ENCODE measurements at regions not wholly inside any gene's neighbourhood (a gene's known extent, or its start where the extent isn't known, plus 50 kb on each side); places are given as distances from the start of the nearest gene placed in this dataset.
"Not testable (repeated sequence)": the region's sequence is repeated elsewhere in the genome, so short reads cannot be mapped to it uniquely, and the experiment has no call there.

DNA sequence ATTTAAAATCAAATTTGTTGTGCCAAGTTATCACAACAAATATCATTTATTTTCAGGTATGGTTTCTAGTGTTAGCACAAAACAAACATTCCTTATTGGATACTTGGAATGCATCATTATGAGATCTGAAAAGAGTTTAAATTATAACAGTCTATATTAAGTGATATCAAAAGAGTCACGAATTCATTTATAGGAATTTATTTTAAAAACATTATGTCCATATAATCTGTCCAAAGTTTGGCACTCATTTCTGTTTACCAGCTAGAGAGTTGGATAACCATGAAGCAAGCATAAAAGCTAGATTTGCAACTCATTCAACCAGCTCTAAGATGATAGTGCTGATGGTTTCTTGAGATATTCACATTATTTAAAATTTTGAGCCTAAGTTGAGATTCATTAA lies 453.2 kb downstream of the DOK5 start:
- DNase-seq, result no peak

DNA sequence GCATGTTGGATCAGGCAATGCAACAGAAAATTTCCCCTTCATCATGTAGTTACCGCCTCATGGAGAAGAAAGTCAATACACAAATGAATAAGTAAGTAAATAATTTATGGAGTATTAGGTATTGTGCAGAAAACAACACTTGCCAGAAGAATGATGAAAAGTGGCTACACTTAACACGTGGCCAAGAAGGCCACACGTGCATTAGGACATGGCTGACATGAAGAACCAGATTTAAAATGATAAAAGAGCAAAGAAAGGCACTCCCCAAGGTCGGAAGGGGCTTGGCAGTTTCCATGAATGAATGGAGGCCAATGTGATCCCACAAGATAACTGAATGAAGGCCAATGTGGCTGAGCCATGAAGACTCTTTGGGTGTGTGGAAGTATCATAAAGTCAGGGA lies 447.2 kb downstream of the DOK5 start:
- DNase-seq, result no peak

DNA sequence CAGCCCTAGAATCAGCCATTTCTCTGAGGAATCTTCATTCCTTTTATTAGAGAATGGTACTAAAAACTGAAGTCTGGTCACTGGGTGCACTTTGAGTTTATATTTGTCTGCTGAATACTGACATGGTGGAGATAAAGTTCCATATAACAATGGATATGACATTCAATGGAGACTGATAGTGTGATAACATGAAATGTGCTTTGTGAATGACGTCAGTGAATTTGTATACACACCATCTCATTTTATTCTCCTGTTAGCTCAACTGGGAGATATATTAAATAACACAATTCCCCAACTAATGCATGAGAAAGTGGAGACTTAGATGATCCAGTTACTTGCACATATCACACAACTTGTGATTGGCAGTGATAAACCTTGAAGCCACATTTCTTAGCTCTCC lies 446.7 kb downstream of the DOK5 start:
- no peak for DNase-seq

DNA sequence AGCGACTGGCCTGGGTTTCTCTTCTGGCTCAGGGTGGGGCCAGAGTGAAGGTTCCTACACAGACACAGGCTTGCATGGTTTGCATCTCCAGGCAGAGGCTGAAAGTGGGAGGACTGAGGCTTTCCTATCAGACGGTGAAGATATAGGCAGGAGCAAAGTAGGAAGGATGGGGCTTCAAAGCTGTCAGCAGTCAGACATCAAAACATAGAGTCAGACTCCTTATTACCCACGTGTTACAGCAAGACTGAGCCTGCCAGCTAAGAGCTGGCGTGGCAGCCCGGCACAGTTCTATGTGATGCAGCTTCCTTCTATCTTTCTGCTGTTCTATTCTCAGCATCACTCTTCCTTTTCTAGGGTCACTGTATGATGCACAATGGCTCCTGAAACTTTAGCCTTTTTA lies 445.1 kb downstream of the DOK5 start:
- no peak for DNase-seq

DNA sequence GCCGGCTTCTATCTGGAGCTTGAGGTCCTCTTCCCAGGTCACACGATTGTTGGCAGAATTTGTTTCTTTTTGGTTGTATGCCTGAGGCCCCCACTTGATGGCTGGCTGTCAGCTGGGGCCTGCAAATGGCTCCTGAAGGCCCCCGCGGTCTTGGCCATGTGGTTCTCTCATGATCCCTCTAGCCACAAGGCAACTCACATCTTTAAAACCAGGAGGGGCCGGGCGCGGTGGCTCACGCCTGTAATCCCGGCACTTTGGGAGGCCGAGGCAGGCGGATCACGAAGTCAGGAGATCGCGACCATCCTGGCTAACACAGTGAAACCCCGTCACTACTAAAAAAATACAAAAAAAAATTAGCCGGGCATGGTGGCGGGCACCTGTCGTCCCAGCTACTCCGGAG lies 443.6 kb downstream of the DOK5 start:
- DNase-seq, result not testable (repeated sequence)

DNA sequence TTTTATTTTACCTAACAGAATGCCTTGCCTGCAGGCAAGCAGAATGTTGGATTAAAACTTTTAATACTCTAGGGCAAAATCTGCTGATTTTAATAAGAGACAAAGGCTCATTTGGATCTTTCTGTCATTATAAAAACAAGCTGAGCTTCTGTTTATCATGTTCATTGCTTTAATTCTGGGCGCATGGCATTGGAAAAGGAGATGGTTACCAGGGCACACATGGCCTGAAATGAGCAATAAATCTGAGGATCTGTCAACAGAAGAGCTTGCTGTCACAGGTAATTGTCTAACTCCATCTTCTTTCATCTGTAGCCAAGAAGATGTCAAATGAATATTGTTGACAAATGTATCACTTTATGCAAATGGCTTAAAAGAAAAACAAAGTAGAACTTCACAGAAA lies 439.6 kb downstream of the DOK5 start:
- DNase-seq, result no peak

DNA sequence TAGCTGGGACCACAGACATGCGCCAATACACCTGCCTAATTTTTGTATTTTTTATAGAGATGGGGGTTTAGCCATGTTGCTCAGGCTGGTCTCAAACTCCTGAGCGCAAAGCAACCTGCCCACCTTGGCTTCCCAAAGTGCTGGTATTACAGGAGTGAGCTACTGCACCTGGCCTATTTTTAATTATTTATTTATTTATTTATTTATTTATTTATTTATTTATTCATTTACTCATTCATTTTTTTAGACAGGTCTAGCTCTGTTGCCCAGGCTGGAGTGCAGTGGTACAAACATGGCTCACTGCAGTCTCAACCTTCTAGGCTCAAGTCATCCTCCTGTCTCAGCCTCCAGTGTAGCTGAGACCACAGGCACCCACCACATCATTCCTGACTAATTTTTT lies 434.3 kb downstream of the DOK5 start:
- no peak for DNase-seq

DNA sequence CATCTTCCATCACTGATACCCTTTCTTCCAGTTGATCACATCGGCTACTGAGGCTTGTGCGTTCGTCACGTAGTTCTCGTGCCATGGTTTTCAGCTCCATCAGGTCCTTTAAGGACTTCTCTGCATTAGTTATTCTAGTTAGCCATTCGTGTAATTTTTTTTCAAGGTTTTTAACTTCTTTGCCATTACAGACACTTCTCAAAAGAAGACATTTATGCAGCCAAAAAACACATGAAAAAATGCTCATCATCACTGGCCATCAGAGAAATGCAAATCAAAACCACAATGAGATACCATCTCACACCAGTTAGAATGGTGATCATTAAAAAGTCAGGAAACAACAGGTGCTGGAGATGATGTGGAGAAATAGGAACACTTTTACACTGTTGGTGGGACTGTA lies 430.7 kb downstream of the DOK5 start:
- not testable (repeated sequence) for DNase-seq

DNA sequence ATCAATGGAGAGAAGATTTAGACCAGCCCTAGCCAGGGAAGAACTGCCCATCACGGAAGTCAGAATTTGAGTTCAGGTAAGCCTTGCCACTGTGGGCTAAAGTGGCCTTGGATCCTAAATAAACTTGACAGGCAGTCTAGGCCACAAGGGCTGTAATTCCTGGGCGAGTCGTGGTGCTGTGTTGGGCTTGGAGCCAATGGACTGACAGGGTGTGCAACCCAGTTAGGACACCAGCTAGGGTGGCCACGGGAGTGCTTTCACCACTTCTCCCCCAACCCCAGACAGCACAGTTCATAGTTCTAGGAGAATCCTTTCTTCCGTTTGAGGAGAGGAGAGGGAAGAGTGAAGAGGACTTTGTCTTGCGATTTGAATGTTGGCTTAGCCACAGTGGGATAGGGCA lies 422.4 kb downstream of the DOK5 start:
- no peak for DNase-seq

DNA sequence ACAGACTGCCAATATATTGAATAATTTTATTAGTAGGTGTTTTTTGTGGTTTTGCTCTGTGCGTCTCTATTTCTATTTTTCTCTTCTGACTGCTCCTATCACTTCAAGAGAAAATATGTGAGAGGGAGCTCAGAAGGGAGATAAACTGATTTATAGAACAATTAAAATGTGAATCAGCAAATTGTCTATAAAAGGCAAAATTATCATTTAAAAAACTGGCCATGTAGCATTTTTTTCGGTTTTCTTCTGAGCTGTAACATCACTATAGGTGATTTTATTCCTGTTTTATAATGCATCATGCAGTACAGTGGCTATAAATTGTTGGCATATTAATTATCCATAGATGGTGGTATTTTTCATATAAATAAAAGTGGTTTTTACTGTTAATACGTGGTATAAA lies 416.5 kb downstream of the DOK5 start:
- no peak for DNase-seq

DNA sequence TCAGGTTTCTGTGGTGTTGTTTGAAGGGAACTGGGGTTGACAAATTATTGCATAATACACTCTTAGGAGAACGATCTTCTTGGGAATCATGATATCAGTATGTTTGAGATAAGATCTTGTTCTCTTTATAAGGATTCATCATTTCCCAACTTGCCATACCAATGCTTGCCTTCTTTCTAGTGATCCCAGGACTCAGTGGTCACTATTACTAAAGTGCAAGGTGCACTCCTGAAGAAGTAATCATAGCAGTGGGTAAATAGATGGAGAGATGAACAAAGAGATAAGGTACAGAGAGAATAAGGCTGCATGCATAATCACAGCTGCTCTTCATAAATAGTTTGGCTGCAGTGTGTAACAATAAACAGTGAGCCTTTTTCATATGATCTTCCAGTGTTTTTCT lies 404.0 kb downstream of the DOK5 start:
- DNase-seq, result no peak

DNA sequence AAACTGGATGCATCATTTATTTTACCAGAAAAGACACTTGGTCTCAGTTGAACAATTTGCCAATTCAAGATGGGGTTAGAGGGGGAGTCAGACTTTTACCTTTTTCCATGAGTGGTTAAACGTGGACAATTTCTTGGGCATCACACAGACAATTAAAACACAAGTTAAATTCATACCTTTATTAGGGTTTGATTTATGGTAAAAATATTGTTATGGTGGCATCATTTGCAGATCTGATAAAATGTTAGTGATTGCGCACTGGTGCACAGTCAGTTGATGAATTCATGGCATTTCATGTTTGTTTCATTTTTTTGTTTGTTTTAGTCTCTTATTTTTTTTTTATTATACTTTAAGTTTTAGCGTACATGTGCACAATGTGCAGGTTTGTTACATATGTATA lies 399.9 kb downstream of the DOK5 start:
- DNase-seq, result no peak

DNA sequence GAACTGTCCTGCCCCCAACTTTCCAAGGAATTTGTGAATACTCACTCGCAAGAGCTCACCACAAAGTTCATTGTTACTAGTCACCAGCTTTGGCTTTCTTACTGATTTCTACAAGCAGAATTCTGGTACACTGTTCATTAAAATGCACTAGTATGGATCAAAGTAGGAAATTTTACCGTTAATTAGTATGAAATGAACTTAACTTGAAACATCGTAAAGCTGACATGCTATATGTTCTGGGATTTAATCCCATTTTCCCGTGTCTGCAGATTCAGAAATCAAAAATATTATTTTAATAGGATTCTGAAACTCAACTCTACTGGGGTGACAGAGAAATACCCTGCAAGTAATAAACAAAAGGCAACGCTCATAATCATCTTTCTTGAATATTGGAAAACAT lies 399.3 kb downstream of the DOK5 start:
- no peak for DNase-seq

DNA sequence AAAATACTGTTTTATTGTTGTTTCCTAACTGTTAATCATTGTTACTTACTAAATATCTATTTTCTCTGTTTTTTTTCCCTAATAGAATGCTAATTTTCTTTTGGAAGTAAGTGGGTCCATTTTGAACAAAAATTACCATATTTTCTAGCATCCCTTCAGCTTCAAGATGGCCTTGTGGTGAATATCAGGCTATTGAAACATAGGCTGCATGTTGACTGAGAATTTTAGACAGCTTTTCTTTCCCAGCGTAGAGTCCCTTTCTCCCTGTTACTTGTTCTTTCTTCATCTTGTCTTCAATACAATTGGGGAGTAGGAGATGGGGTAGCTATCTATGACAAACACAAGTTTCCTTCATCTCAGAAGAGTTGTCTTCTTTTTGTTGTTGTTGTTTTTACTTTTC lies 397.0 kb downstream of the DOK5 start:
- DNase-seq, result no peak

DNA sequence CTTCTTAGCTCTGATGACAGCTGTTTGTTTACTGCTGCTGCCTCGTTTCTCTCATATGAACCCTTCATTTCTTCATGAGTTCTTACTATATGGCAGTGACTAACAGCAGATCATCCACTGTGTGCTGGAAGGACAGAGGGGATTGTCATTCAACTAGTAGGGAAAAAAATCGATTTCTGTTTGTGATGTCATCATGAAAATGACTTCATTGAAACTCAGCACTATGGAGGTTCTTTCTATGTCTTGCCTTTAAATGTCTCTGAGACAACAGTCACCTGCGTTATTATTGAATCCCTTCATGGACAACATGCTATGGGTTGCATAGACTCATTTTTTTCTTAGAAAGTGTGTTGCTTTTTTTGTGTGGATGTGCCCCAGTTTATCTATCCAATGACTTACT lies 394.4 kb downstream of the DOK5 start:
- no peak for DNase-seq

DNA sequence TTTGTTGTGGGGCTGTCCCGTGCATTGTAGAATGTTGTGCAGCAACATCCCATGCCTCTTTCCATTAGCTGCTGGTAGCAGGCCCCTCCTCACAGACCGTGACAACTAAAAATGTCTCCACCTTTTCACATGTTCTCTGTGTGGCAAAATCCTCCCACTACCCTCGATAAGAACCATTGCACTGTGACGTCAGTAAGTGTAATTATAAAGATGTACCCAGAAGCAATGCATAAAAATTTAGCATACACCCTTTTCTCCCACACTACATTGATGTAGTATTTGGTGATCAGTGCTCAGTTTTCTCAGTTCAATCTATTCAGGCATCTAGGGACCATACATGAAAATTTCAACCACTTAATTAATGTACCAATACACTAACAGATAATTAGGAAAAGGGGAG lies 389.9 kb downstream of the DOK5 start:
- DNase-seq, result no peak

DNA sequence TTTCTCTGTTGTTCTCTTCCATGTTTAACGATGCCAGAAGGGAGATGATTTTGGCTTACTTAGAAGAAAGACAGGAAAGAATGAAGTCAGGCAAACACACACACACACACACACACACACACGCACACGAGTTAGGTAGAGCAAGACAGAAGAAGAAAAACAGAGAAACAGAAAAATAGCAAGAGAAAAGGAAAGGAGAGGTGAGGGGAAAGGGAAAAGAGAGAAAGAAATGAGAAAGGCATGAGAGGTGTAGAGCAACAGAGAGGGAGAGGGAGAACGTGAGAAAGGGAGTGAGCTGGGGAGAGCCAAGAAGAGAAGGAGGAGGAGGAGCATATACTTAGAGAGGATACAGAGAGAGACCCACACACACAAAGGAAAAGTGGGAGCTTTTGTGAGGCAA lies 385.3 kb downstream of the DOK5 start:
- no peak for DNase-seq

DNA sequence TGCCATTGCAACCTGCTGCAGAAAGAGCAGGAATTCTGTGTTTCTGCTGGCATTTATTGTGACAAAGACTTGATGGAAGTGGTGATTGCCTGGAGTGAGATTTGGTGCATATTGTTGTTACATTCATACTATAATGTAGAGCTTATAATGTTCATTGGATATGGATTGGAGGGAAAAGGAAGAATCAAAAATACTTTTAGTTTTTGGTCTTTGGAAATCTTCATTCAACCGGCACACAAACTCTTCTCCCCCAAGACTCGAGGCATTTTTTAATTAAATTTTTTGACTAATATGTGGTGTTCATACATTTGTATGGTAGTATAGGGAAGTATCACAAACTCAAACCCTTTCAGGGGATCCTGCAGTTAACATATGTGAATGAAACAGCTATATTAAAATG lies 380.8 kb downstream of the DOK5 start:
- DNase-seq, result no peak

DNA sequence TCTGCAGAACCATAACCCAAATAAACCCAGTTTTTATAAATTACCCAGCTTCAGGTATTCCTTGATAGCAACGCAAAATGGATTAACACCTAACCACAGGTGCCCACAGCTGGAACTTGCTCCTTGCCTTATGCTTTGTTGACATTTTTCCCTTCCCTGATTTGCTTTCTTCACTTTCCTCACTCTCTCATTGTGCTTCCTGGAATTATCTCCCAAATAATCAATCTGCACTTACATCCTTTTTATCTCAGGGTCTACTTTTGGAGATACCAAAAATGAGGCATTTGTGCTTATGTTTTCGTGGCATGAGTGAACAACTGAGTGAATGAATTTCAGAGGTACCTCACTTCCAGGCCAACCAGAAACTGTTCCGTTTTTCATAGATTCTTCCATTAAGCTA lies 374.3 kb downstream of the DOK5 start:
- no peak for DNase-seq

DNA sequence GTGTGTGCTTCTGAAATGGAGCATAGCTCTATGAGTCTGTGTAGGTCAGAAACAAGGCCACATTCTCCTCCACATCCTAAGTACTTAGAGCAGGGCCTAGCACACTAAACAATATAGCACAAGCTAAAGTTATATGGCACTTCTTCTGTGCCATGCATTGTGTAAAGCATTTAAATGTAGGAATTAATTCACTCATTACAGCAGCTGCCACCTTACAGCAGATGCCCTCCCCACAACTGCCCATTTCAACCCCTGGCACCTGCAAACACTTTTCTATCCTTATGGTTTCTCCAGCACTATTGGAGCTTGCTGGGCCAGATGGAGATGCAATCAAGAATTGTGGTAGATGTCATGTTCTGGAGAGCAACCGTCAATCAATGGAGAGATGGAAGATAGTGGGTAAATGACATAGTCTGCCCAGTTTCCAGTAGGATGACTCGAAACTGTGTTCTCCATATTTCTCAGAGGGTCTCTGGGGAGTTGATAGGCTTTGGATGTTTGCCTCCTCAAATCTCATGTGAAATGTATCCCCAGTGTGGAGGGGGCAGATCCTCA lies 373.7 kb downstream of the DOK5 start:
- DNase-seq, result no peak

DNA sequence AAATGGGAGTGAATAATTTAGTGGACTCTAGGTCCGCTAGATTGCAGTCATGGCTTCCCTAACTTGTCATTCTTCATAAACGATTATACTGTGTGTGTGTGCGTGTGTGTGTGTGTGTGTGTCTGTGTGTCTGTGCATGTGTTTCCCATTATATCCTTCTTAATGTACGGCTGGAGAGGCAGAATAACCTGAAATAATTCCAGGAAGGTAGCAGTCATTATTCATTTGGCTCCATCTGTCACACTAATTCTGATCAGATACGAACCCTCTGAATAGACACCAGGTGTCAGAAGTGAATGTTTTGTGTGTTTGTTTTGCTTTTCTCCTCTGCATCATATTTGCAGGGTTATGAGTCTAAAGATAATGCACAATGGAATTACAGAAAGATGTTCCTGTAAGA lies 372.9 kb downstream of the DOK5 start:
- no peak for DNase-seq

DNA sequence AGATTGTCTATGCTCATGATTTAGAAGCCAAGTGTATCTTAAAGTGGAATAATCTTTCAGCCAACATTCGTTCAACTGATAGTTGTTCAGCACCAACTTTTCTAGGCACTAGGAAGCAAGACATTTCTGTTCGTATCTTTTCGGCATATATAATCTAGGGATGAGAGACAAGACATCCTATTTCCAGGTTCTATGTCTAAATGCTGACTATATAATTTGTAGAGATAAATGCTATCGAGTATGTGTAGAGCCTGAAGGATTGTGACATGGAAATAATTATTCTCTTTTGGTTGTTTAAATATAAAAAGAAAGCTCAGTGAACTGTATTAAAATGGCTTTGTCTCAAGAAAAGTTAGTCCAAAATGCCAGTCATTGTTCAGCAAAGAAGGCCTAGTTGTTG lies 371.6 kb downstream of the DOK5 start:
- no peak for DNase-seq

DNA sequence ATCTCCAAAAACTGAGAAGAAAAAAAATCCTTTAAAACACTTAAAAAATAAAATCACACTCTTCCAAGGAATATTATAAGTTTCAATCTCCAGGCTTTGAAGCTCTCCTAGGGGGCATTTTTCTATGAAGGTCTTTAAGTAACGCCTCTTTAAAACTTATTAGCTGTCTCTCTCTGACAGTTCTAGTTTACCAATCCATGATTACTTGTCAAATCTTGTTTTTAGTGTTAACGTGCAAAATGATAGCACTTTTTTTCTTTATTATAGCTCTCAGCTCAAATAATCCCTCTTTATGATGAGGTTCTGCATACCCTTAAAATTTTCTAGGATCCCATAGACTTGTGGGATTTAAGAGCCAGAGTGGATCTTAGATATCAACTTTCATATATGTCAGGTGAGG lies 369.0 kb downstream of the DOK5 start:
- no peak for DNase-seq

DNA sequence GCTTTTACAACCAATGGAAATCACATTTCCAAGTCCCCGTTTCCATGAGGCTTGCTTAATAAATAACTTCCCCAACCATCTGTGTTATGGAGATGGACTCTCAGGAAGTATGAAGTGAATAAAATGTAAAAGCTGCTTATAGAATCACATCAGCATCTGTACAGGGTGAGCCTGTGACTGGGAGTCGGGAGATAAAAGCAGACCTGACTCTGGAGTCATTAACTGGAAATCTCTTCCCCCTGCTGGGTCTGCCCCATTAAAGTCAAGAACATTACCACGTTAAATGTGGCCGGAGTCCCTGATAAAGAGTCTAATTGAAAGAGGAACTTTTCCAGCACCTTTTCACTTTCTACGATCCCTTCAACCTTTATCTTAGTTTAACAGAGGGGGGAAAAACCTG lies 368.5 kb downstream of the DOK5 start:
- no peak for DNase-seq

DNA sequence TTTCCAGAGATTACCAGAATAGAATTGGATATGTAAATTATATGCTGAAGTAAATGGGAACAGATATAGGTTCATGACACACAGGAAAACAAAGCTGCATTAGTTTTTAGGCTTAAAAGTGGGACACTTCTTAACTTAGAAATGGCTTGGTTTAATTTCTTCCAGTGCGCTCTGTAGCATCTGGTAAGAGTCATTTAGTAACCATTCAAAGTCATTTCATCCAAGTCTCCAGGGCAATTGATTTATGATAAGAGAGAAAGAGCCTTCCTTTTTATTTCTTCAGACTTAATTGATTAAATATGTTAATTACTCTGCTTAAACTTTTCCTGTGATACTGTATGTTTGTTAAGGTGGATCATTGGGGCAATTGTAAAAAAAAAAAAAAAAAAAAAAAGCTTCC lies 368.0 kb downstream of the DOK5 start:
- no peak for DNase-seq

DNA sequence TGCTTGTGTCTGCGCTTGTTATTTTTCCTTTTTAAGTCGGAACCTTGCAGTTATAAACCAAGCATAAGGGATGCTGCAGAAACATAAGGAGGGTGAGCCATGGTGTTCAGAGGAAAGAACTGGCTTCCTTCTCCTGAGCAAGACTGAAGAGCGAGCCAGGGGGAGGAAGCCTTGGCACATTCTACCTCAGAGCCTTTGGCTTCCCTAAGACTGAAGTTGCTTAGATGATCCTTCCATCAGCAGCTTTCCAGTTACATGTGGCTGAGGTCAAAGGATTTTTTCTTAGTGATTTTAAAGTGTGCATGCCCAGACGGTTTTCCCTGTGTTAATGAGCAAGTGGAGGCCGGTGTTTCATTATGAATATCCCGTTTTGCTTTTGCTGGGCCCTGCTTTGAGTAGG lies 363.8 kb downstream of the DOK5 start:
- no peak for DNase-seq

Data from occipital lobe (tissue), 1 donor.